Spleen (tissue), 11 donors: ENCODE measurements at regions not wholly inside any gene's neighbourhood (a gene's known extent, or its start where the extent isn't known, plus 50 kb on each side); places are given as distances from the start of the nearest gene placed in this dataset.

Experiments used
- DNase-seq: peaks from one replicate; pipeline ENCODE4 v3.0.0-alpha.2; 2020
- H3K27ac ChIP-seq, 8 donors: fragments of 200-600 bp; sonication (generic) in 7 of 8; 1 replicate in 4 of 8; 2 replicates in 4 of 8; pipeline versions ENCODE4 v1.5.0 to v1.8.0; 2016 to 2021; ENCODE audit warnings: inconsistent platforms in 4 of 8, mild to moderate bottlenecking in 4 of 8, moderate library complexity in 1 of 8
- H3K27me3 ChIP-seq, 7 donors: fragments of 200-600 bp; sonication (generic) in 6 of 7; replicated peaks in 1 of 7; 1 replicate in 4 of 7; 2 replicates in 3 of 7; pipeline versions ENCODE4 v1.5.0 to v1.8.0; 2016 to 2021; ENCODE audit warnings: inconsistent platforms in 3 of 7, mild to moderate bottlenecking in 1 of 7
- H3K36me3 ChIP-seq, 6 donors: fragments of 200-600 bp; sonication (generic) in 5 of 6; 1 replicate in 4 of 6; 2 replicates in 2 of 6; pipeline versions ENCODE4 v1.5.0 to v1.8.0; 2016 to 2021; ENCODE audit warnings: inconsistent platforms in 2 of 6
- H3K4me1 ChIP-seq, 6 donors: fragments of 200-600 bp; sonication (generic) in 5 of 6; 1 replicate in 3 of 6; 2 replicates in 3 of 6; pipeline versions ENCODE4 v1.5.0 to v1.8.0; 2016 to 2021; ENCODE audit warnings: inconsistent platforms in 3 of 6
- H3K4me3 ChIP-seq, 8 donors: fragments of 200-600 bp; sonication (generic) in 7 of 8; 1 replicate in 4 of 8; 2 replicates in 4 of 8; pipeline versions ENCODE4 v1.5.0 to v1.8.0; 2016 to 2021; ENCODE audit warnings: inconsistent platforms in 4 of 8, mild to moderate bottlenecking in 4 of 8, moderate library complexity in 2 of 8
- H3K9me3 ChIP-seq, 8 donors: fragments of 200-600 bp; sonication (generic) in 7 of 8; 1 replicate in 4 of 8; 2 replicates in 4 of 8; pipeline versions ENCODE4 v1.5.0 to v1.8.0; 2016 to 2021; ENCODE audit warnings: inconsistent platforms in 4 of 8
- CTCF ChIP-seq, 11 experiments: fragments of 200-600 bp in 7 of 11; fragments of 450-650 bp in 4 of 11; sonication (generic) in 4 of 11; IDR thresholded peaks in 8 of 11; conservative IDR thresholded peaks in 3 of 11; 1 replicate in 7 of 11; 2 replicates in 4 of 11; pipeline versions ENCODE4 v1.4.0 to v1.8.0; 2016 to 2021; ENCODE audit warnings: antibody characterized with exemption in 11 of 11, inconsistent platforms in 4 of 11, mild to moderate bottlenecking in 1 of 11
- POLR2A ChIP-seq, 3 donors: fragments of 450-650 bp; IDR thresholded peaks; one replicate each; pipeline ENCODE4 v1.5.1; 2017; ENCODE audit warnings: antibody characterized with exemption in 3 of 3, mild to moderate bottlenecking in 1 of 3
- POLR2AphosphoS5 ChIP-seq, 3 donors: sonication (generic); formaldehyde crosslinking; IDR thresholded peaks; one replicate each; pipeline ENCODE4 v1.5.1; 2017; ENCODE audit warnings: antibody characterized with exemption in 3 of 3
- WGBS, 5 donors: extraction: QIAGEN DNeasy Blood & Tissue Kit in 3 of 5; methylation state at CpG; one replicate each; pipeline versions ENCODE4 v1.1.5 to v1.1.7; 2013 to 2018; 5-methylcytosine and 5-hydroxymethylcytosine counted together
- intact Hi-C: fragments of 100-400 bp; cut with DNase I; formaldehyde crosslinking; loops from one replicate; pipeline ENCODE4 v1.15.0; 2023; ENCODE audit warnings: low total_unique reads
- donor health status: healthy with polysubstance abuse.
- donor health status: DM: no; HTN: no; CAD: no; lungs with moderate emphysema.
- donor health status: DM: no; HTN: no; CAD: no.
- donor health status: Bipolar disorder and iron deficiency.
- donor health status: healthy.
- donor health status: DM: no; HTN: no; CAD: no.
- donor health status: DM: yes; HTN: yes; CAD: no.

DNA sequence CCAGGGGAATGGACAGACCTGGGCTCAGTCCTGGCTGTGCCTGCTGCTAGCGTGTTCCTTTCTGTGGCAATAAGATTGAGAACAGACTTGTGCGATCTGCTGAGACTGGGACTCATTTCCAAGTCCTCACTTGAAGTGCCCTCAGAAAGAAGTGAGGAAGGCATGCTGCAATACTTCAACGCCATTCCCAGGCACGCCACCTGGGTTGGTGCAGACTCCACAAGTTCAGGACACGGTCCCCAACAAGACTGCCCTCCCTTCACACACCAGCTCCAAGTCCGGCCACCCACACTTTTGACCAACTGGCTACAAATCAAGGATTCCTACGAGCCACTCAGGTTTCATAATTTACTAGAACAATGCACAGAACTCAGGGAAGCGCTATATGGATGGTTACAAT lies 391.8 kb upstream of the SULF2 start:
- TF ChIP-seq POLR2A (IDR thresholded peaks at IDR 0.05) (no peak), POLR2AphosphoS5 (IDR thresholded peaks at IDR 0.05) (no peak), CTCF (IDR thresholded peaks at IDR 0.05 in 8 of 11, conservative IDR thresholded peaks at IDR 0.05 in 3 of 11) (no peak)
- 70 to 87% (median 85%) methylated on average over 8 of the region's 8 CpGs for WGBS, 5 donors
- Histone ChIP-seq H3K9me3 (peaks cover 0 to 13% (median 6%) of the 10 kb centered on the region in 8 donors), H3K27ac (no peak overlapping the region), H3K4me3 (no peak overlapping the region), H3K27me3 (peaks cover 0 to 6% (median 0%) of the 10 kb centered on the region in 7 donors), H3K4me1 (no peaks in the 10 kb centered on the region), H3K36me3 (no peaks in the 10 kb centered on the region)
- no peak for DNase-seq
- intact Hi-C loops = no loop called here

DNA sequence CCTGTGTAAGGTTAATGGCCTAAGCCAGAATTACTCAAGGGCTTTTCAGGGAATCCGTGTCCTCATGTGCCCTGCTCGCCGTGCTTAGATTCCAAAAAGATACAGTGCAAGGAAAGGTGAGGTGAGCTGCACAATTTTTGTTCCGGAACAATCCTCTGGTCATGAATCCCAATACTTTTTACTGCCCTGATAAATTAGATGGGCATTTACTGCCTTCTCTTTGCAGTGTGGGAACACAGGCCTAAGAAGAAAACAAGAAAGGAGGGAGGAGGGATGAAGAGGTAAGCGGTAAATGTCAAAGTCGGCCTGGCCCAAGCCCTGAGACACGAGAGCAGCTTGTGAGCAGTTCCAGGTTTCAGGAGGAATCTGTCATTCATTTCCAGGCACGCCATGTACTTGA lies 390.9 kb upstream of the SULF2 start:
- Histone ChIP-seq H3K4me1 (no peaks in the 10 kb centered on the region), H3K36me3 (no peaks in the 10 kb centered on the region), H3K27me3 (peaks cover 0 to 11% (median 0%) of the 10 kb centered on the region in 7 donors), H3K27ac (no peak overlapping the region), H3K4me3 (no peak overlapping the region), H3K9me3 (peaks cover 0 to 13% (median 6%) of the 10 kb centered on the region in 8 donors)
- no peak for DNase-seq
- 74 to 91% (median 86%) methylated on average over 8 of the region's 8 CpGs for WGBS, 5 donors
- intact Hi-C loops = no loop called here
- TF ChIP-seq POLR2A (IDR thresholded peaks at IDR 0.05) (no peak), POLR2AphosphoS5 (IDR thresholded peaks at IDR 0.05) (no peak), CTCF (IDR thresholded peaks at IDR 0.05 in 8 of 11, conservative IDR thresholded peaks at IDR 0.05 in 3 of 11) (no peak)

DNA sequence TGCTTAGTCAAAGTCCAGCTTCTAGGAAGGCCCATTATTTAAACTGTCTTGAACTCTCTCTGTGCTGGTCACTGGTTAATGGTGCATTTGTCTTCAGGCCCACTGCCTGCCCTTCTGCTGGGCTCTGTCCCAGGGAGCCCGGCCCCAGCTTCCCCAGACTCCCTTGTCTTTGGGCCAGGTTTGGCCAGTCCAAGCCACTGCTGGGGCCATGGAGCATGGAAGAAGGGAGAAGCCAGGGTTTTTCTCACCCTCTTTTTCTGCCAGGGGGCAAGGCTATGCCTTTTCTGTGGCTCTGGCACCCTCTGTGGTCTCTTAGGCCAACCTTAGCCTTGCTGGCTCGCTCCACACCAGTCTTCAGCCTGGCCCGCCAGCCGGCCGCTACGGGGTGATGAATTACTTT lies 390.0 kb upstream of the SULF2 start:
- intact Hi-C loops = no loop called here
- no peaks in the 10 kb centered on the region for H3K4me1 ChIP-seq
- no peak for TF ChIP-seq POLR2A (IDR thresholded peaks at IDR 0.05)
- TF ChIP-seq CTCF (IDR thresholded peaks at IDR 0.05 in 8 of 11, conservative IDR thresholded peaks at IDR 0.05 in 3 of 11) = no peak
- no peak for TF ChIP-seq POLR2AphosphoS5 (IDR thresholded peaks at IDR 0.05)

DNA sequence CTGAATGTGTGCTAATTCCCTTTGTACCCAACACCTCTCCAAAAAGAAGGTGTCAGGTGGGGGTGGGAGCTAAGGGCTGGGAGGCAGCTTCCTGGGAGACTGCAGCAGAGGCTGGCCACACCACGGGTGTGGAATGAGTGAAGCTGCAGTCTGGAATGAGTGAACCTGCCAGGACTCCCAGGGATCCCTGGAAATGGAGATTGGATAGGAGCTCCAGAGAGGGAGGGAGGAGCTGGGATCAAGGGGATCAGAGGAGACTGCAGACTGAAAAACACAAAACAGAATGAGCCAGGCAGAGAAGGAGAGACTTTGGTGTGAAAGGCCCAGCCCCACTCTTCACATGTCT lies 387.0 kb upstream of the SULF2 start:
- Histone ChIP-seq H3K27me3 (peaks cover 0 to 19% (median 0%) of the 10 kb centered on the region in 7 donors), H3K9me3 (peaks cover 0 to 13% (median 6%) of the 10 kb centered on the region in 8 donors), H3K36me3 (no peaks in the 10 kb centered on the region), H3K4me1 (no peaks in the 10 kb centered on the region), H3K27ac (no peak overlapping the region), H3K4me3 (no peak overlapping the region)
- TF ChIP-seq POLR2AphosphoS5 (IDR thresholded peaks at IDR 0.05) (no peak), POLR2A (IDR thresholded peaks at IDR 0.05) (no peak), CTCF (IDR thresholded peaks at IDR 0.05 in 8 of 11, conservative IDR thresholded peaks at IDR 0.05 in 3 of 11) (no peak)
- no peak for DNase-seq
- intact Hi-C loops = no loop called here
- WGBS, 5 donors = 0 to 64% (median 55%) methylated on average over 1 of the region's 1 CpG

More for the DNA sequence above, 390.0 kb upstream of the SULF2 start:
- 81 to 91% (median 88%) methylated on average over 6 of the region's 6 CpGs for WGBS, 5 donors
- Histone ChIP-seq H3K9me3 (peaks cover 0 to 13% (median 6%) of the 10 kb centered on the region in 8 donors), H3K27ac (no peak overlapping the region), H3K4me3 (no peak overlapping the region), H3K27me3 (peaks cover 0 to 11% (median 0%) of the 10 kb centered on the region in 7 donors), H3K36me3 (no peaks in the 10 kb centered on the region)
- no peak for DNase-seq
